ENCODE measurements at regions not wholly inside any gene's neighbourhood (a gene's known extent, or its start where the extent isn't known, plus 50 kb on each side); places are given as distances from the start of the nearest gene placed in this dataset.

- 100% methylated on average over 1 of the region's 2 CpGs for WGBS (ENCODE audit: insufficient coverage)
- Histone ChIP-seq H3K27me3 (replicated peaks in 2 of 5; ENCODE audit: control insufficient read depth in 4 of 5, insufficient read depth in 5 of 5, low read length in 4 of 5) (no peaks in the 10 kb centered on the region), H3K9me3 (ENCODE audit: control extremely low read depth in 1 of 5, control insufficient read depth in 4 of 5, insufficient read depth in 2 of 5, low read depth in 1 of 5, low read length in 4 of 5) (peaks cover 0 to 11% (median 1%) of the 10 kb centered on the region in 5 experiments), H3K36me3 (ENCODE audit: control insufficient read depth in 4 of 4, insufficient read depth in 4 of 4, low read length in 3 of 4) (no peaks in the 10 kb centered on the region), H3K4me1 (ENCODE audit: control extremely low read depth in 1 of 4, control insufficient read depth in 4 of 4, insufficient read depth in 4 of 4, low read length in 3 of 4) (no peaks in the 10 kb centered on the region), H3K27ac (ENCODE audit: insufficient read depth in 1 of 2, low read depth in 1 of 2, low read length in 2 of 2, poor library complexity in 1 of 2, severe bottlenecking in 2 of 2) (no peak overlapping the region), H3K4me3 (ENCODE audit: control insufficient read depth in 1 of 7, extremely low read depth in 1 of 7, insufficient read depth in 4 of 7, low read depth in 2 of 7, low read length in 6 of 7) (no peak overlapping the region)
- CTCF ChIA-PET, result no interaction called here
- no peak for DNase-seq
- POLR2A ChIA-PET, result no interaction called here
Measured at GRCh38 chr11:122453586-122453985, 201.9 kb upstream of the UBASH3B start.

GRCh38 chr11:122451911-122452310 lies 203.6 kb upstream of the UBASH3B start:
- CTCF ChIA-PET, result no interaction called here
- no peaks in the 10 kb centered on the region for H3K4me1 ChIP-seq (ENCODE audit: control extremely low read depth in 1 of 4, control insufficient read depth in 4 of 4, insufficient read depth in 4 of 4, low read length in 3 of 4)
- POLR2A ChIA-PET, result interaction anchor here (0.7 kb wide), 1 partner anchor 1615 kb away, joined by 4 read pairs; no protein-coding TSS in a partner anchor
- no peaks in the 10 kb centered on the region for H3K27me3 ChIP-seq (replicated peaks in 2 of 5; ENCODE audit: control insufficient read depth in 4 of 5, insufficient read depth in 5 of 5, low read length in 4 of 5)
- no peak for DNase-seq
- no peak overlapping the region for H3K4me3 ChIP-seq (ENCODE audit: control insufficient read depth in 1 of 7, extremely low read depth in 1 of 7, insufficient read depth in 4 of 7, low read depth in 2 of 7, low read length in 6 of 7)
- no peak overlapping the region for H3K27ac ChIP-seq (ENCODE audit: insufficient read depth in 1 of 2, low read depth in 1 of 2, low read length in 2 of 2, poor library complexity in 1 of 2, severe bottlenecking in 2 of 2)
- H3K9me3 ChIP-seq (ENCODE audit: control extremely low read depth in 1 of 5, control insufficient read depth in 4 of 5, insufficient read depth in 2 of 5, low read depth in 1 of 5, low read length in 4 of 5), result no peaks in the 10 kb centered on the region
- no peaks in the 10 kb centered on the region for H3K36me3 ChIP-seq (ENCODE audit: control insufficient read depth in 4 of 4, insufficient read depth in 4 of 4, low read length in 3 of 4)
- WGBS (ENCODE audit: insufficient coverage), result no CpG with 5 or more reads among the region's 9 CpGs

GRCh38 chr11:122441666-122442035 lies 213.9 kb upstream of the UBASH3B start:
- Histone ChIP-seq H3K27ac (ENCODE audit: insufficient read depth in 1 of 2, low read depth in 1 of 2, low read length in 2 of 2, poor library complexity in 1 of 2, severe bottlenecking in 2 of 2) (no peak overlapping the region), H3K4me3 (ENCODE audit: control insufficient read depth in 1 of 7, extremely low read depth in 1 of 7, insufficient read depth in 4 of 7, low read depth in 2 of 7, low read length in 6 of 7) (peak overlapping the region in 5 of 7 experiments; percentile 17 to 58 (median 40)), H3K9me3 (ENCODE audit: control extremely low read depth in 1 of 5, control insufficient read depth in 4 of 5, insufficient read depth in 2 of 5, low read depth in 1 of 5, low read length in 4 of 5) (no peaks in the 10 kb centered on the region), H3K4me1 (ENCODE audit: control extremely low read depth in 1 of 4, control insufficient read depth in 4 of 4, insufficient read depth in 4 of 4, low read length in 3 of 4) (peaks cover 4 to 12% (median 8%) of the 10 kb centered on the region in 4 experiments), H3K27me3 (replicated peaks in 2 of 5; ENCODE audit: control insufficient read depth in 4 of 5, insufficient read depth in 5 of 5, low read length in 4 of 5) (peaks cover 0 to 43% (median 5%) of the 10 kb centered on the region in 5 experiments), H3K36me3 (ENCODE audit: control insufficient read depth in 4 of 4, insufficient read depth in 4 of 4, low read length in 3 of 4) (no peaks in the 10 kb centered on the region)
- POLR2A ChIA-PET, result no interaction called here
- CTCF ChIA-PET, result no interaction called here
- 80% methylated on average over 1 of the region's 3 CpGs for WGBS (ENCODE audit: insufficient coverage)
- no peak for DNase-seq

GRCh38 chr11:122440811-122441665 lies 214.5 kb upstream of the UBASH3B start:
- WGBS (ENCODE audit: insufficient coverage), result 4% methylated on average over 11 of the region's 28 CpGs
- H3K4me1 ChIP-seq (ENCODE audit: control extremely low read depth in 1 of 4, control insufficient read depth in 4 of 4, insufficient read depth in 4 of 4, low read length in 3 of 4), result peaks cover 4 to 12% (median 8%) of the 10 kb centered on the region in 4 experiments
- no peaks in the 10 kb centered on the region for H3K9me3 ChIP-seq (ENCODE audit: control extremely low read depth in 1 of 5, control insufficient read depth in 4 of 5, insufficient read depth in 2 of 5, low read depth in 1 of 5, low read length in 4 of 5)
- DNase-seq, result peak; percentile 12 to 52 (median 32)
- ChIA-PET POLR2A (no interaction called here), CTCF (no interaction called here)
- H3K27me3 ChIP-seq (replicated peaks in 2 of 5; ENCODE audit: control insufficient read depth in 4 of 5, insufficient read depth in 5 of 5, low read length in 4 of 5), result peaks cover 0 to 43% (median 5%) of the 10 kb centered on the region in 5 experiments
- no peaks in the 10 kb centered on the region for H3K36me3 ChIP-seq (ENCODE audit: control insufficient read depth in 4 of 4, insufficient read depth in 4 of 4, low read length in 3 of 4)
- no peak overlapping the region for H3K27ac ChIP-seq (ENCODE audit: insufficient read depth in 1 of 2, low read depth in 1 of 2, low read length in 2 of 2, poor library complexity in 1 of 2, severe bottlenecking in 2 of 2)
- peak overlapping the region in 5 of 7 experiments; percentile 20 to 58 (median 40) for H3K4me3 ChIP-seq (ENCODE audit: control insufficient read depth in 1 of 7, extremely low read depth in 1 of 7, insufficient read depth in 4 of 7, low read depth in 2 of 7, low read length in 6 of 7)

- ChIA-PET POLR2A (no interaction called here), CTCF (no interaction called here)
- H3K4me1 ChIP-seq (ENCODE audit: control extremely low read depth in 1 of 4, control insufficient read depth in 4 of 4, insufficient read depth in 4 of 4, low read length in 3 of 4), result peaks cover 4 to 12% (median 8%) of the 10 kb centered on the region in 4 experiments
- H3K9me3 ChIP-seq (ENCODE audit: control extremely low read depth in 1 of 5, control insufficient read depth in 4 of 5, insufficient read depth in 2 of 5, low read depth in 1 of 5, low read length in 4 of 5), result no peaks in the 10 kb centered on the region
- 53% methylated on average over 14 of the region's 29 CpGs for WGBS (ENCODE audit: insufficient coverage)
- no peaks in the 10 kb centered on the region for H3K36me3 ChIP-seq (ENCODE audit: control insufficient read depth in 4 of 4, insufficient read depth in 4 of 4, low read length in 3 of 4)
- DNase-seq, result peak in 2 of 3 donors; percentile 19 to 42
- peaks cover 0 to 43% (median 5%) of the 10 kb centered on the region in 5 experiments for H3K27me3 ChIP-seq (replicated peaks in 2 of 5; ENCODE audit: control insufficient read depth in 4 of 5, insufficient read depth in 5 of 5, low read length in 4 of 5)
- peak overlapping the region in 6 of 7 experiments; percentile 29 to 58 (median 38) for H3K4me3 ChIP-seq (ENCODE audit: control insufficient read depth in 1 of 7, extremely low read depth in 1 of 7, insufficient read depth in 4 of 7, low read depth in 2 of 7, low read length in 6 of 7)
- no peak overlapping the region for H3K27ac ChIP-seq (ENCODE audit: insufficient read depth in 1 of 2, low read depth in 1 of 2, low read length in 2 of 2, poor library complexity in 1 of 2, severe bottlenecking in 2 of 2)
Measured at GRCh38 chr11:122439866-122440810, 215.4 kb upstream of the UBASH3B start.

GRCh38 chr11:122436188-122436555 lies 219.3 kb upstream of the UBASH3B start:
- ChIA-PET CTCF (no interaction called here), POLR2A (no interaction called here)
- Histone ChIP-seq H3K27me3 (replicated peaks in 2 of 5; ENCODE audit: control insufficient read depth in 4 of 5, insufficient read depth in 5 of 5, low read length in 4 of 5) (peaks cover 0 to 22% (median 5%) of the 10 kb centered on the region in 5 experiments), H3K4me3 (ENCODE audit: control insufficient read depth in 1 of 7, extremely low read depth in 1 of 7, insufficient read depth in 4 of 7, low read depth in 2 of 7, low read length in 6 of 7) (no peak overlapping the region), H3K4me1 (ENCODE audit: control extremely low read depth in 1 of 4, control insufficient read depth in 4 of 4, insufficient read depth in 4 of 4, low read length in 3 of 4) (peaks cover under 1 to 12% (median 5%) of the 10 kb centered on the region in 4 experiments), H3K9me3 (ENCODE audit: control extremely low read depth in 1 of 5, control insufficient read depth in 4 of 5, insufficient read depth in 2 of 5, low read depth in 1 of 5, low read length in 4 of 5) (no peaks in the 10 kb centered on the region), H3K27ac (ENCODE audit: insufficient read depth in 1 of 2, low read depth in 1 of 2, low read length in 2 of 2, poor library complexity in 1 of 2, severe bottlenecking in 2 of 2) (no peak overlapping the region), H3K36me3 (ENCODE audit: control insufficient read depth in 4 of 4, insufficient read depth in 4 of 4, low read length in 3 of 4) (no peaks in the 10 kb centered on the region)
- 100% methylated on average over 2 of the region's 3 CpGs for WGBS (ENCODE audit: insufficient coverage)
- no peak for DNase-seq

Measured in common myeloid progenitor, CD34-positive (primary cell).